Ishikawa (cell line): ENCODE measurements at regions not wholly inside any gene's neighbourhood (a gene's known extent, or its start where the extent isn't known, plus 50 kb on each side); places are given as distances from the start of the nearest gene placed in this dataset.

ENCODE experiments used
- CREB1 ChIP-seq: IDR thresholded peaks from 2 replicates; pipeline ENCODE4 v1.6.1; 2012; ENCODE audit warnings: low read depth
- EP300 ChIP-seq: IDR thresholded peaks from 2 replicates; pipeline ENCODE4 v1.6.1; 2012; ENCODE audit warnings: borderline replicate concordance
- MAX ChIP-seq: IDR thresholded peaks from 2 replicates; pipeline ENCODE4 v1.6.1; 2012
- RAD21 ChIP-seq: IDR thresholded peaks from 2 replicates; pipeline ENCODE4 v1.6.1; 2012; ENCODE audit warnings: low read depth
- REST ChIP-seq: IDR thresholded peaks from 2 replicates; pipeline ENCODE4 v1.6.1; 2012; ENCODE audit warnings: low read depth, mild to moderate bottlenecking
- TAF1 ChIP-seq: IDR thresholded peaks from 2 replicates; pipeline ENCODE4 v1.6.1; 2012; ENCODE audit warnings: low read depth, mild to moderate bottlenecking
- USF1 ChIP-seq: IDR thresholded peaks from 2 replicates; pipeline ENCODE4 v1.6.1; 2012
- YY1 ChIP-seq: IDR thresholded peaks from 2 replicates; pipeline ENCODE4 v1.6.1; 2012; ENCODE audit warnings: low read depth

- no peak for TF ChIP-seq MAX
- no peak for TF ChIP-seq RAD21
- no peak for TF ChIP-seq CREB1
- TF ChIP-seq USF1: no peak
- TF ChIP-seq YY1: no peak
- TF ChIP-seq EP300: no peak
- TF ChIP-seq TAF1: no peak
- TF ChIP-seq REST: no peak
Measured at GRCh38 chr2:36032046-36032445, 323.5 kb upstream of the CRIM1 start.
